Tibial nerve (tissue), 4 donors: ENCODE measurements at regions not wholly inside any gene's neighbourhood (a gene's known extent, or its start where the extent isn't known, plus 50 kb on each side); places are given as distances from the start of the nearest gene placed in this dataset.

Experiments used
- CTCF ChIP-seq, 5 experiments: fragments of 200-600 bp in 3 of 5; fragments of 450-650 bp in 2 of 5; sonication (generic) in 3 of 5; IDR thresholded peaks; one replicate each; pipeline ENCODE4 v1.5.1; 2016 to 2019; ENCODE audit warnings: antibody characterized with exemption in 5 of 5, mild to moderate bottlenecking in 3 of 5, moderate library complexity in 2 of 5
- EP300 ChIP-seq, 2 donors: sonication (generic); formaldehyde crosslinking; IDR thresholded peaks; one replicate each; pipeline ENCODE4 v1.6.1; 2017; ENCODE audit warnings: antibody characterized with exemption in 2 of 2, mild to moderate bottlenecking in 1 of 2
- POLR2A ChIP-seq, 2 donors: fragments of 450-650 bp; IDR thresholded peaks; one replicate each; pipeline ENCODE4 v1.6.1; 2017; ENCODE audit warnings: antibody characterized with exemption in 2 of 2, mild to moderate bottlenecking in 2 of 2, moderate library complexity in 2 of 2

GRCh38 chr4:100935090-100935489 lies 412.2 kb downstream of the PPP3CA start:
- TF ChIP-seq CTCF (IDR thresholded peaks at IDR 0.05) (no peak), EP300 (IDR thresholded peaks at IDR 0.05) (no peak), POLR2A (IDR thresholded peaks at IDR 0.05) (no peak)
